PC-9 (cell line): ENCODE measurements at regions not wholly inside any gene's neighbourhood (a gene's known extent, or its start where the extent isn't known, plus 50 kb on each side); places are given as distances from the start of the nearest gene placed in this dataset.

Experiments
- BruUV-seq: library from RNA; stranded (reverse); fragments of 400-500 nt; replicated peaks from 2 replicates; lab custom pipeline; 2021; lab: Mats Ljungman, UMichigan
- CTCF ChIA-PET: fragments of 300-600 bp; sonication (Branson Sonifier 250); formaldehyde crosslinking; loops from one replicate; lab custom pipeline; 2022; ENCODE audit warnings: antibody characterized with exemption; lab: Charles Lee
- POLR2A ChIA-PET: fragments of 300-600 bp; sonication (Branson Sonifier 250); formaldehyde crosslinking; loops from one replicate; lab custom pipeline; 2022; ENCODE audit warnings: antibody characterized with exemption; ENCODE audit not compliant: unreplicated experiment; lab: Charles Lee
- DNase-seq, 2 experiments: peaks; one replicate each; pipeline versions ENCODE4 v3.0.0 to v3.0.0-alpha.2; 2015 to 2022; ENCODE audit warnings: mixed read lengths in 1 of 2
- H2AFZ ChIP-seq: fragments of 200-600 bp; sonication (generic); 2 replicates; pipeline ENCODE4 v1.8.1; 2017; ENCODE audit warnings: antibody characterized with exemption
- H3F3A ChIP-seq: fragments of 200-600 bp; sonication (generic); 2 replicates; pipeline ENCODE4 v1.8.1; 2017; ENCODE audit warnings: antibody characterized with exemption, mild to moderate bottlenecking, low read depth; ENCODE audit not compliant: insufficient read depth
- H3K27ac ChIP-seq: fragments of 200-600 bp; sonication (generic); 2 replicates; pipeline ENCODE4 v1.6.1; 2016; ENCODE audit warnings: mixed run types
- H3K27me3 ChIP-seq: fragments of 200-600 bp; sonication (generic); 2 replicates; pipeline ENCODE4 v1.6.1; 2016; ENCODE audit warnings: low read depth, mixed run types; ENCODE audit not compliant: insufficient read depth
- H3K36me3 ChIP-seq: fragments of 200-600 bp; sonication (generic); 2 replicates; pipeline ENCODE4 v1.6.1; 2016; ENCODE audit warnings: low read depth, mixed run types
- H3K4me1 ChIP-seq: fragments of 200-600 bp; sonication (generic); replicated peaks from 2 replicates; pipeline ENCODE4 v1.6.1; 2016; ENCODE audit warnings: mixed run types; ENCODE audit not compliant: insufficient read depth
- H3K4me2 ChIP-seq: fragments of 200-600 bp; sonication (generic); 2 replicates; pipeline ENCODE4 v1.6.1; 2017; ENCODE audit warnings: mixed run types
- H3K4me3 ChIP-seq: fragments of 200-600 bp; sonication (generic); 2 replicates; pipeline ENCODE4 v1.6.1; 2016; ENCODE audit warnings: mixed run types
- H3K79me2 ChIP-seq: fragments of 200-600 bp; sonication (generic); 2 replicates; pipeline ENCODE4 v1.6.1; 2017; ENCODE audit warnings: low read depth, mixed run types
- H3K9me2 ChIP-seq: fragments of 200-600 bp; sonication (generic); 2 replicates; pipeline ENCODE4 v1.8.1; 2017; ENCODE audit warnings: mild to moderate bottlenecking; ENCODE audit not compliant: insufficient read depth
- H3K9me3 ChIP-seq: fragments of 200-600 bp; sonication (generic); 2 replicates; pipeline ENCODE4 v1.8.1; 2016; ENCODE audit warnings: low read depth; ENCODE audit not compliant: insufficient read depth
- H4K20me1 ChIP-seq: fragments of 200-600 bp; sonication (generic); 2 replicates; pipeline ENCODE4 v1.8.1; 2017; ENCODE audit not compliant: insufficient read depth
- CTCF ChIP-seq: fragments of 200-600 bp; sonication (generic); conservative IDR thresholded peaks from 2 replicates; pipeline ENCODE4 v1.6.1; 2017; ENCODE audit warnings: mixed run types, antibody characterized with exemption, mild to moderate bottlenecking, moderate library complexity
- EZH2 ChIP-seq: fragments of 200-600 bp; sonication (generic); IDR thresholded peaks from 2 replicates; pipeline ENCODE4 v1.8.0; 2017; ENCODE audit warnings: antibody characterized with exemption, low read depth
- intact Hi-C: fragments of 100-400 bp; cut with micrococcal nuclease; formaldehyde crosslinking; loops from one replicate; pipeline ENCODE4 v1.10.0; 2022; ENCODE audit not compliant: unreplicated experiment

GRCh38 chr11:92440701-92441442 lies 216.3 kb downstream of the FAT3 start:
- H3K27ac ChIP-seq, result no peak overlapping the region
- no peaks in the 10 kb centered on the region for H3K79me2 ChIP-seq
- H3K4me2 ChIP-seq, result no peak overlapping the region
- POLR2A ChIA-PET, result no interaction called here
- H3K4me1 ChIP-seq, result peaks cover 4% of the 10 kb centered on the region; the same call in 1 of the 2 replicates
- H3K9me3 ChIP-seq, result no peaks in the 10 kb centered on the region
- DNase-seq, result no peak
- H3K27me3 ChIP-seq, result no peaks in the 10 kb centered on the region
- no peak for TF ChIP-seq EZH2
- no peak for TF ChIP-seq CTCF
- H4K20me1 ChIP-seq, result no peaks in the 10 kb centered on the region
- no peaks in the 10 kb centered on the region for H3K36me3 ChIP-seq
- H2AFZ ChIP-seq, result no peak overlapping the region
- H3K4me3 ChIP-seq, result no peak overlapping the region
- CTCF ChIA-PET, result interaction anchor here (0.6 kb wide), 1 partner anchor 287 kb away, joined by 6 read pairs; no protein-coding TSS in a partner anchor
- intact Hi-C loops, result no loop called here
- no TSS peak for BruUV-seq
- no peaks in the 10 kb centered on the region for H3F3A ChIP-seq
- H3K9me2 ChIP-seq, result no peaks in the 10 kb centered on the region

DNA sequence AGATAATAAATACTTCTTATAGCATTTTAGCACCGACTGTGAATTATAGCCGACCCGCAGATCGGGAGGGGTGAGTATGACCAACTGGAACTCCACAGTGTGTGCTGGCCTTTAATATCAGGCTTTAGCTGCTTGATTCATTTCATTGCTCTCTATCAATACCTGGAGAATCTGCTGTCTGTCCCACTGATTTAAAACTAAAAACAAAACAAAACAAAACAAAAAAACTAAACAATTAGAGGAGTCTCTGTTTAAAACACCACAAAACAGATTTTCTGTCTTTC lies 216.8 kb downstream of the FAT3 start:
- no peak overlapping the region for H2AFZ ChIP-seq
- no peaks in the 10 kb centered on the region for H3K27me3 ChIP-seq
- no peak overlapping the region for H3K4me2 ChIP-seq
- no peak for DNase-seq
- H3K79me2 ChIP-seq, result no peaks in the 10 kb centered on the region
- no TSS peak for BruUV-seq
- H3K4me3 ChIP-seq, result no peak overlapping the region
- H3K36me3 ChIP-seq, result no peaks in the 10 kb centered on the region
- H3K27ac ChIP-seq, result no peak overlapping the region
- H4K20me1 ChIP-seq, result no peaks in the 10 kb centered on the region
- CTCF ChIA-PET, result no interaction called here
- POLR2A ChIA-PET, result no interaction called here
- H3K9me3 ChIP-seq, result no peaks in the 10 kb centered on the region
- H3K4me1 ChIP-seq, result peaks cover 9% of the 10 kb centered on the region
- H3K9me2 ChIP-seq, result no peaks in the 10 kb centered on the region
- TF ChIP-seq CTCF (no peak), EZH2 (no peak)
- intact Hi-C loops, result no loop called here
- H3F3A ChIP-seq, result no peaks in the 10 kb centered on the region

GRCh38 chr11:92443199-92443598 lies 218.6 kb downstream of the FAT3 start:
- Histone ChIP-seq H3K9me2 (no peaks in the 10 kb centered on the region), H3K27ac (no peak overlapping the region), H3K27me3 (no peaks in the 10 kb centered on the region), H3K4me2 (no peak overlapping the region), H4K20me1 (no peaks in the 10 kb centered on the region), H3K9me3 (no peaks in the 10 kb centered on the region), H3K36me3 (no peaks in the 10 kb centered on the region), H2AFZ (no peak overlapping the region), H3K79me2 (no peaks in the 10 kb centered on the region), H3F3A (peaks cover 8% of the 10 kb centered on the region), H3K4me3 (no peak overlapping the region), H3K4me1 (peaks cover 27% of the 10 kb centered on the region)
- TF ChIP-seq CTCF (no peak), EZH2 (no peak)
- no TSS peak for BruUV-seq
- no peak for DNase-seq
- ChIA-PET POLR2A (no interaction called here), CTCF (no interaction called here)
- intact Hi-C loops, result no loop called here
